SJCRH30 (cell line): ENCODE measurements at regions not wholly inside any gene's neighbourhood (a gene's known extent, or its start where the extent isn't known, plus 50 kb on each side); places are given as distances from the start of the nearest gene placed in this dataset.

Source experiments
- DNase-seq, 2 experiments: peaks; one replicate each; pipeline ENCODE4 v3.0.0-alpha.2; 2015 to 2020
- H3K27ac ChIP-seq: fragments of 250-450 bp; sonication (Bioruptor Pico); 2 replicates; pipeline ENCODE4 v1.5.1; 2020; ENCODE audit warnings: mild to moderate bottlenecking, moderate library complexity
- H3K27me3 ChIP-seq: fragments of 250-450 bp; sonication (Bioruptor Pico); 2 replicates; pipeline ENCODE4 v1.5.1; 2020; ENCODE audit warnings: mild to moderate bottlenecking, moderate library complexity
- H3K36me3 ChIP-seq: fragments of 250-450 bp; sonication (Bioruptor Pico); 2 replicates; pipeline ENCODE4 v1.5.1; 2020; ENCODE audit warnings: mild to moderate bottlenecking, moderate library complexity
- H3K4me1 ChIP-seq: fragments of 250-450 bp; sonication (Bioruptor Pico); 2 replicates; pipeline ENCODE4 v1.5.1; 2020; ENCODE audit warnings: mild to moderate bottlenecking, moderate library complexity
- H3K4me3 ChIP-seq: fragments of 250-450 bp; sonication (Bioruptor Pico); 2 replicates; pipeline ENCODE4 v1.5.1; 2020; ENCODE audit warnings: mild to moderate bottlenecking, moderate library complexity
- H3K9me3 ChIP-seq: fragments of 250-450 bp; sonication (Bioruptor Pico); replicated peaks from 2 replicates; pipeline ENCODE4 v1.5.1; 2020; ENCODE audit warnings: mild to moderate bottlenecking, moderate library complexity

GRCh38 chr11:27557226-27557625, 50.7 kb upstream of the LIN7C start:
- no peak for DNase-seq
- no peak overlapping the region for H3K4me3 ChIP-seq
- peaks cover 12% of the 10 kb centered on the region for H3K4me1 ChIP-seq
- no peaks in the 10 kb centered on the region for H3K36me3 ChIP-seq
- H3K27ac ChIP-seq = no peak overlapping the region
- H3K27me3 ChIP-seq = no peaks in the 10 kb centered on the region; the same call in 1 of the 2 replicates
- H3K9me3 ChIP-seq = no peaks in the 10 kb centered on the region; the same call in 1 of the 2 replicates
